Transverse colon (tissue), 4 donors: ENCODE measurements at regions not wholly inside any gene's neighbourhood (a gene's known extent, or its start where the extent isn't known, plus 50 kb on each side); places are given as distances from the start of the nearest gene placed in this dataset.

ENCODE experiments used
- DNase-seq: peaks from one replicate; pipeline ENCODE4 v3.0.0-alpha.2; 2019
- H3K27ac ChIP-seq, 4 donors: fragments of 200-600 bp; sonication (generic); 2 replicates each; pipeline ENCODE4 v1.5.1; 2016 to 2018; ENCODE audit warnings: inconsistent platforms in 4 of 4
- H3K27me3 ChIP-seq: fragments of 200-600 bp; sonication (generic); 2 replicates; pipeline ENCODE4 v1.5.1; 2017; ENCODE audit warnings: inconsistent platforms
- H3K36me3 ChIP-seq, 4 donors: fragments of 200-600 bp; sonication (generic); 2 replicates each; pipeline ENCODE4 v1.5.1; 2017 to 2019; ENCODE audit warnings: inconsistent platforms in 4 of 4
- H3K4me1 ChIP-seq, 4 donors: fragments of 200-600 bp; sonication (generic); 2 replicates each; pipeline ENCODE4 v1.5.1; 2017 to 2020; ENCODE audit warnings: inconsistent platforms in 4 of 4
- H3K4me3 ChIP-seq, 4 donors: fragments of 200-600 bp; sonication (generic); 1 replicate in 1 of 4; 2 replicates in 3 of 4; pipeline versions ENCODE4 v1.5.1 to v1.6.1; 2017 to 2019; ENCODE audit warnings: inconsistent platforms in 4 of 4
- H3K9me3 ChIP-seq, 2 donors: fragments of 200-600 bp; sonication (generic); 2 replicates each; pipeline ENCODE4 v1.5.1; 2017 to 2019; ENCODE audit warnings: inconsistent platforms in 2 of 2
- EP300 ChIP-seq: sonication (generic); formaldehyde crosslinking; IDR thresholded peaks from one replicate; pipeline ENCODE4 v1.6.1; 2017; ENCODE audit warnings: antibody characterized with exemption, low read depth
- POLR2A ChIP-seq: fragments of 450-650 bp; IDR thresholded peaks from one replicate; pipeline ENCODE4 v1.6.1; 2016; ENCODE audit warnings: antibody characterized with exemption, mild to moderate bottlenecking, moderate library complexity
- POLR2AphosphoS5 ChIP-seq, 3 donors: sonication (generic); formaldehyde crosslinking; IDR thresholded peaks; one replicate each; pipeline ENCODE4 v1.6.1; 2016; ENCODE audit warnings: antibody characterized with exemption in 3 of 3
- WGBS, 2 donors: methylation state at CpG; one replicate each; pipeline ENCODE4 v1.1.5; 2018; ENCODE audit warnings: low coverage in 1 of 2; 5-methylcytosine and 5-hydroxymethylcytosine counted together
- in situ Hi-C, 4 donors: fragments of 200-750 bp; cut with MboI; loops; one replicate each; pipeline versions ENCODE4 v1.15.0 to v1.15.1; 2017; ENCODE audit warnings: low sequenced_read_pairs in 3 of 4, low pct_ligation_motif_present in 1 of 4, low pct_unique_long_range_greater_than_20kb in 1 of 4
- intact Hi-C: fragments of 100-400 bp; cut with DNase I; formaldehyde crosslinking; loops from one replicate; pipeline ENCODE4 v1.15.1; 2023; ENCODE audit warnings: low total_unique reads
- TF ChIP-seq, protein P1 (sequence below), 5 experiments: fragments of 200-600 bp in 3 of 5; fragments of 450-650 bp in 2 of 5; sonication (generic) in 3 of 5; IDR thresholded peaks; 1 replicate in 2 of 5; 2 replicates in 3 of 5; pipeline ENCODE4 v1.5.1; 2016 to 2017; ENCODE audit warnings: antibody characterized with exemption in 5 of 5, inconsistent platforms in 3 of 5, mild to moderate bottlenecking in 2 of 5, moderate library complexity in 1 of 5

DNA sequence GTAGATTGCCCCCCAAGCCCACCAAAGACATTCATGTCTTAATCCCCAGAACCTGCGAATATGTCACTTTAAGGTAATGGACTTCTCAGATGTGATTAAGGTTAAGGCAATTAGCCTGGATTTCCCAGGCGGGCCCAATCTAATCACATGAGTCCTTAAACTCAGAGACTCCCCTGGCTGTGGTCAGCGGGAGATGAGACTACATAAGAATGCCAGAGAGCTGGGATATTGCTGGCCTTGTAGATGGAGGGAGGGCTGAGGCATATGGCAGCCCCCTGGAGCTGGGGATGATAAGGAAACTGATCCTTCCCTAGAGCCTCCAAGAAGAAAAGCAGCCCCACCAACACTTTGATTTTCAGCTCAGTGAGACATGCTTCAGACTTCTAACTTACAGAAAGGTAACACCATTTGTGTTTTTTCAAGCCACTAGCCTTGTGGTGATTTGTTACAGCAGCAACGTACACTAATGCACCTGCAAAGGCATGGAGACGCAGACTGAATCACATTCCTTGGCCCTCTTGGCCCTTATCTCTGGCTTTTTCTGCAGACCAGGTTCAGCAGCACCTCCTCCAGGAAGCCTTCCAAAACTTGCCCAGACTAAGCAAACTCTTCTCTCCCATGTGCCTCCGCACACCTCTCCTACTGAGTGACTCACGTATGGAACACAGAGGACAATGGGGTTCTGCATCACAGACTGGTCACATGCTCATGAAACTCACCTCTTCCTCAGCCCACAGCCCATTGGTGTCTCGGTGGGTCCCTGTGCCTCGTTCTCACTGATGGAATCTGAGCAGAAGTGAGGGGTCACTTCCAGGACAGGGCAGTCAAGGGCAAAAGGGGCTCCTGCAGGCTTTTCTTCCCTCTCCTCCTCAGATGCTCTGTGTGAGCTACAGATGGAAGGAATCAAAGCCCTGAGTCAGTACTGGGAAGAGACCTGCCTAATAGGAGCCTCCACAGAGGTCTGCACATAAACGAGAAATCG, 86.3 kb upstream of the HMGXB4 start:
- in situ Hi-C loops (loop anchor here in 1 of 4 donors (25.0 kb wide), 1 partner anchor 759 kb away; no protein-coding TSS in a partner anchor), intact Hi-C loops (no loop called here)
- DNase-seq: no peak

DNA sequence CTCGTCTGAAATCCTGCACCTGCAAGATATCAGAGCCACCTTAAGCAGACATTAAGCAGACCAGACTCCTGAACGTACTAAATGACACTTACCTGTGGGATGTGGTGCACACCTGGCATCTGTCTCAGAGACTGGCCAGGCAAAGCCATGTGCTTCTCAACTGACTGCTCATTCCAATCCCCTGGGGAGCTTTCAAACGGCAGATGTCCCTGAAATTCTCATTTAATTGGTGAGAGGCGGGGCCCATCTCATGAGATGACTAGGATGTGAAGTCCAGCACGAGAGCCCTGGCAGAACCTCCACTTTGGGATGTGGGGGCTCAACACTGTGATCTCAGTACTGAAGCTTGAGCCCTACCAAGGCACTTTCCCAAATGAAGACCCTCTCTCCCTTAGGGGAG, 84.9 kb upstream of the HMGXB4 start:
- H3K4me1 ChIP-seq: no peaks in the 10 kb centered on the region
- TF ChIP-seq POLR2A: no peak
- no peak for TF ChIP-seq POLR2AphosphoS5 (IDR thresholded peaks at IDR 0.05)
- no peak for TF ChIP-seq EP300
- TF ChIP-seq, protein P1, sequence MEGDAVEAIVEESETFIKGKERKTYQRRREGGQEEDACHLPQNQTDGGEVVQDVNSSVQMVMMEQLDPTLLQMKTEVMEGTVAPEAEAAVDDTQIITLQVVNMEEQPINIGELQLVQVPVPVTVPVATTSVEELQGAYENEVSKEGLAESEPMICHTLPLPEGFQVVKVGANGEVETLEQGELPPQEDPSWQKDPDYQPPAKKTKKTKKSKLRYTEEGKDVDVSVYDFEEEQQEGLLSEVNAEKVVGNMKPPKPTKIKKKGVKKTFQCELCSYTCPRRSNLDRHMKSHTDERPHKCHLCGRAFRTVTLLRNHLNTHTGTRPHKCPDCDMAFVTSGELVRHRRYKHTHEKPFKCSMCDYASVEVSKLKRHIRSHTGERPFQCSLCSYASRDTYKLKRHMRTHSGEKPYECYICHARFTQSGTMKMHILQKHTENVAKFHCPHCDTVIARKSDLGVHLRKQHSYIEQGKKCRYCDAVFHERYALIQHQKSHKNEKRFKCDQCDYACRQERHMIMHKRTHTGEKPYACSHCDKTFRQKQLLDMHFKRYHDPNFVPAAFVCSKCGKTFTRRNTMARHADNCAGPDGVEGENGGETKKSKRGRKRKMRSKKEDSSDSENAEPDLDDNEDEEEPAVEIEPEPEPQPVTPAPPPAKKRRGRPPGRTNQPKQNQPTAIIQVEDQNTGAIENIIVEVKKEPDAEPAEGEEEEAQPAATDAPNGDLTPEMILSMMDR (IDR thresholded peaks at IDR 0.05): no peak
- no peak overlapping the region for H3K4me3 ChIP-seq
- H3K27me3 ChIP-seq: peaks cover 12% of the 10 kb centered on the region
- 0 to 20% methylated on average over 1 to 5 of the region's 5 CpGs for WGBS, 2 donors
- DNase-seq: no peak
- no peaks in the 10 kb centered on the region for H3K9me3 ChIP-seq
- no peaks in the 10 kb centered on the region for H3K36me3 ChIP-seq
- no peak overlapping the region for H3K27ac ChIP-seq
- intact Hi-C loops (no loop called here), in situ Hi-C loops (loop anchor here in 1 of 4 donors (25.0 kb wide), 1 partner anchor 760 kb away; no protein-coding TSS in a partner anchor)

More for the DNA sequence above, 86.3 kb upstream of the HMGXB4 start:
- H3K36me3 ChIP-seq: no peaks in the 10 kb centered on the region
- WGBS, 2 donors: 62 to 69% methylated on average over 6 to 11 of the region's 11 CpGs
- TF ChIP-seq POLR2A: no peak
- no peak for TF ChIP-seq POLR2AphosphoS5 (IDR thresholded peaks at IDR 0.05)
- TF ChIP-seq EP300: no peak
- TF ChIP-seq, protein P1 (IDR thresholded peaks at IDR 0.05): no peak
- H3K27me3 ChIP-seq: peaks cover 12% of the 10 kb centered on the region
- H3K27ac ChIP-seq: no peak overlapping the region
- H3K4me1 ChIP-seq: no peaks in the 10 kb centered on the region
- no peaks in the 10 kb centered on the region for H3K9me3 ChIP-seq
- H3K4me3 ChIP-seq: no peak overlapping the region

DNA sequence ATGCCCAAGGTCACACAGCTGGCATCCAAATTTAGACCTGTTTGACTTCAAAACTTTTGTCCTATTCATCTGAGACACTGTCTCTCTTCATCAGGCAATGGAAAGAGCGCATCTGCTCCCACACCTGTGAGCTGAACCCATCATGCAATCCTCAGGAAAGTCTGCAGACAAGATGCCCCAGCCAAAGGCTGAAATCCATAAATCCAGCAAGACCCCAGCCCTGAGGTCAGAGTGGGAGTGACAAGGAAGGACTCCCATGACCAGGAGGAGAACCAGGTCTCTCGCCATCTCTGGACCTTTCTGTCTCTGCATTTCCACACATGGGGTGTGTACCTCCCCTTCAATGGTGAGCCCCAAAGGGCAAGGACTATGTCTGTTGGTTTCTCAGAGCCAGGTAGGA, 83.6 kb upstream of the HMGXB4 start:
- no peak overlapping the region for H3K27ac ChIP-seq
- 68% methylated on average over 2 of the region's 2 CpGs; no CpG with 5 or more reads in 1 of the 2 donors for WGBS, 2 donors
- in situ Hi-C loops (loop anchor here in 1 of 4 donors (25.0 kb wide), 1 partner anchor 761 kb away; no protein-coding TSS in a partner anchor), intact Hi-C loops (no loop called here)
- no peak overlapping the region for H3K4me3 ChIP-seq
- H3K27me3 ChIP-seq: peaks cover 12% of the 10 kb centered on the region
- TF ChIP-seq, protein P1 (IDR thresholded peaks at IDR 0.05): no peak
- TF ChIP-seq POLR2AphosphoS5 (IDR thresholded peaks at IDR 0.05): no peak
- TF ChIP-seq POLR2A: no peak
- no peak for TF ChIP-seq EP300
- no peak for DNase-seq
- no peaks in the 10 kb centered on the region for H3K4me1 ChIP-seq
- H3K9me3 ChIP-seq: no peaks in the 10 kb centered on the region
- no peaks in the 10 kb centered on the region for H3K36me3 ChIP-seq

DNA sequence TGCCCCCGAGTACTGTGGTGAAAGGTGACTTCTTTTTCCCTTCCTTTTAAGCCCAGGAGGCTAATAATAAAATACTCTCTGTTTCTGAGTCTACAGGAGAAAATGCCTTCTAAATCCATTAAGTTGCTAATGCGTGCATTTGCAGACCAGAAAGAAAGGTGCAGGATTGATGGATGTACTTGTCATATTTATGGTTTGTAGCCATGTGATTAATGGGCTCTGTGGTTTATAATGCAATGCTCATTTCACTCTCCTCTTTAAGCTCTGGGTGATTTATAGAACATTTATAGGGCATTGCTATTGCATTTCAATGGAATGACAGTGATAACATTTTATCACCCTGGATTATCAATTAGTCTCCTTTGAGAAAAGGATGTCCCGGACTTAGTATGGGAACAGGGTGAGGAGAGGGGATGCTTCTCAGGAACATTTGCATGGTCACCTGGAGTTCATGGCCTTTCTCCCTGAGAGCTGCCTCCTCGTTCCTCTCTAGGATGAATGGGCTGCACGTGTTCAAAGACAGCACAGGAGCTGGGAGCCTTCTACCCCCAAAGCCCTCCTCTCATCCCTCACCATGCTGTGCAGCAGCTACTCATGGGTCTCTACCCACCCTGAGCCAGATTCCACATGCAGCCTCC, 82.8 kb upstream of the HMGXB4 start:
- peaks cover 12% of the 10 kb centered on the region for H3K27me3 ChIP-seq
- TF ChIP-seq, protein P1 (IDR thresholded peaks at IDR 0.05): no peak
- TF ChIP-seq POLR2A (no peak), POLR2AphosphoS5 (IDR thresholded peaks at IDR 0.05) (no peak), EP300 (no peak)
- no peak overlapping the region for H3K4me3 ChIP-seq
- intact Hi-C loops (no loop called here), in situ Hi-C loops (loop anchor here in 1 of 4 donors (25.0 kb wide), 1 partner anchor 762 kb away; no protein-coding TSS in a partner anchor)
- no peaks in the 10 kb centered on the region for H3K36me3 ChIP-seq
- DNase-seq: no peak
- H3K4me1 ChIP-seq: no peaks in the 10 kb centered on the region
- no peak overlapping the region for H3K27ac ChIP-seq
- H3K9me3 ChIP-seq: no peaks in the 10 kb centered on the region
- WGBS, 2 donors: 20 to 32% methylated on average over 3 to 5 of the region's 5 CpGs
